Activated T-cell treated with anti-CD3 and anti-CD28 coated beads, Interleukin-2, amount 50 U/mL, for 4 hours (primary cell): ENCODE measurements at regions not wholly inside any gene's neighbourhood (a gene's known extent, or its start where the extent isn't known, plus 50 kb on each side); places are given as distances from the start of the nearest gene placed in this dataset.
A peak's percentile ranks its signal among the peaks of the same experiment; 100 is the strongest.

ENCODE experiments used
- ATAC-seq, 2 donors: fragments of 200-7000 bp; cut with Tn5 transposase; one replicate each; pipeline ENCODE4 v1.10.0; 2021
- DNase-seq: peaks from one replicate; pipeline ENCODE4 v3.0.0-alpha.2; 2020
- H3K27me3 Mint-ChIP-seq: one replicate; pipeline ENCODE4 v1.8.0; 2021; ENCODE audit warnings: low read depth, mixed read lengths
- H3K36me3 Mint-ChIP-seq: one replicate; pipeline ENCODE4 v1.8.0; 2022; ENCODE audit warnings: mixed read lengths; ENCODE audit not compliant: insufficient read depth
- H3K4me1 Mint-ChIP-seq: one replicate; pipeline ENCODE4 v1.8.0; 2021; ENCODE audit warnings: low read depth, mixed read lengths
- H3K4me3 Mint-ChIP-seq: one replicate; pipeline ENCODE4 v1.8.0; 2021; ENCODE audit warnings: mild to moderate bottlenecking, moderate library complexity, mixed read lengths
- H3K9me3 Mint-ChIP-seq: one replicate; pipeline ENCODE4 v1.8.0; 2021; ENCODE audit warnings: mixed read lengths

DNA sequence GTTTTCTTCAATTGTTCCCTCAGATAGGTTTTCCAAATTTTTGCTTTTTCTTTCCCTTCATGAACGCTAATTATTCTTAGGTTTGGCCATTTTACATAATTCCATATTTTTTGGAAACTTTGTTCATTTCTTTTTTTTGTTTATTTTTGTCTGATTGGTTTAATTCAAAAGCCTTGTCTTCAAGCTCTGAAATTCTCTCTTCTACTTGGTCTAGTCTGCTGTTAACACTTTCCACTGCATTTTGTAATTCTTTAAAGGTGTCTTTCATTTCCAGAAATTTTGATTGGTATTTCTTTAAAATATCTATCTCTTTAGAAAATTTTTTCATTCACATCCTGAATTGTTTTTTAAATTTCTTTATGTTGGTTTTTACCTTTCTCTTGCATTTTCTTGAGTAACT lies 63.9 kb upstream of the VLDLR start:
- H3K9me3 Mint-ChIP-seq: peaks cover 19% of the 10 kb centered on the region
- H3K4me3 Mint-ChIP-seq: no peak overlapping the region
- H3K4me1 Mint-ChIP-seq: no peaks in the 10 kb centered on the region
- DNase-seq: no peak
- no peaks in the 10 kb centered on the region for H3K36me3 Mint-ChIP-seq
- peaks cover 3% of the 10 kb centered on the region for H3K27me3 Mint-ChIP-seq
- no peak for ATAC-seq

DNA sequence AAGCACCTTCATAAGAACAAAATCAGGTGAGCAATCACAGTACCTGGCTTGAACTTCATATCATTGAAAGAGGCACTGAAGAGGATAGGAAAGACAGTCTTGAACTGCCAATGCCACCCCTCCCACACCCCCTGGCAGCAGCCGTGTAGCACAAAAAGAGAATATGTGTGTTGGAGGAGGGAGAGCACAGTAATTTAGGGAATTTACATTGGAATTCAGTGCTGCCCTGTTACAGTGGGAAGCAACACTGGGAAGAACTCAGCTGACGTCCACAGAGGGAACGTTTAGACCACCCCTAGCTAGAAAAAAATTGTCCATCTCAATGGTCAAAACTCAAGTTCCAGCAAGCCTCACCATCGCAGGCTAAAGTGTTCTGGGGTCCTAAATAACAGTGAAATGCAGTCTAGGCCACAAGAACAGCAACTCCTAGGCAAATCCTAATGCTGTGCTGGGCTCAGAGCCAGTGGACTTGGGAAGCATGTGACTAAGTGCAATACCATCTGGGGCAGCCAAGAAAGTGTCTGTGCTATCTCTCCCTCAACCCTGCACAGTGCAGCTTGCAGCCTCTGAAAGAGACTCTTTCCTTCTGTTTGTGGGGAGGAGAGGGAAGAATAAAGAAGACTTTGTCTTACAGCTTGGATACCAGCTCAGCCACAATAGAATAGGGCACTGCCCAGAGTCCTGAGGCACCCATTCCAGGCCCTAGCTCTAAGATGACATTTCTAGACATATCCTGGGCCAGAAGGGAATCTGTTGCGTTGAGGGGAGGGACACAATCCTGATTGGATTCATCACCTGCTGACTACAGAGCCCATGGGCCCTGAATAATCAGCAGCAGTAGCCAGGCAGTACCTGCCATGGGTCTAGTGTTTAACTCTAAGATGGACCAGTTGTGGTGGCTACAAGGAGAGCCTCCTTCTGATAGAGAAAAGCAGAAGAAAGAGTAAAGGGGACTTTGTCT lies 62.1 kb upstream of the VLDLR start:
- no peaks in the 10 kb centered on the region for H3K36me3 Mint-ChIP-seq
- no peak overlapping the region for H3K4me3 Mint-ChIP-seq
- H3K9me3 Mint-ChIP-seq: peaks cover 19% of the 10 kb centered on the region
- no peak for ATAC-seq
- no peak for DNase-seq
- no peaks in the 10 kb centered on the region for H3K4me1 Mint-ChIP-seq
- H3K27me3 Mint-ChIP-seq: no peaks in the 10 kb centered on the region

DNA sequence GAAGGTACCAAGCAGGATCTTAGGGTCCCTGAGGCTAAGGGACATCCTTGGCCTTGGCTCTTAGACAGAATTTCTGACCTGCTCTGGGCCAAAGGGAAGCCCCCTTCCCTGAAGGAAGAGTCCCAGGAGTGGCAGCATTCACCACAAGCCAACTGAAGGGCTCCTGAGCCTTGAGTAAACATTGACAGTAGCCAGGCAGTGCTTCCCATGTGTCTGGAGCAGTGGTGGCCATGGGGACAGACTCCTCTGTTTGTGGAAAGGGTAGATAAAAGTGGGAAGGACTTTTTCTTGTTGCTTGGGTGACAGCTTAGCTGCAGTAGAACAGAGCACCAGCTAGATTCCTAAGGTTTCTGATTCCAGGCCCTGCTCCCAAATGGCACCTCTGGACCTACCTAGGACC lies 61.4 kb upstream of the VLDLR start:
- no peaks in the 10 kb centered on the region for H3K27me3 Mint-ChIP-seq
- H3K36me3 Mint-ChIP-seq: no peaks in the 10 kb centered on the region
- ATAC-seq: no peak

DNA sequence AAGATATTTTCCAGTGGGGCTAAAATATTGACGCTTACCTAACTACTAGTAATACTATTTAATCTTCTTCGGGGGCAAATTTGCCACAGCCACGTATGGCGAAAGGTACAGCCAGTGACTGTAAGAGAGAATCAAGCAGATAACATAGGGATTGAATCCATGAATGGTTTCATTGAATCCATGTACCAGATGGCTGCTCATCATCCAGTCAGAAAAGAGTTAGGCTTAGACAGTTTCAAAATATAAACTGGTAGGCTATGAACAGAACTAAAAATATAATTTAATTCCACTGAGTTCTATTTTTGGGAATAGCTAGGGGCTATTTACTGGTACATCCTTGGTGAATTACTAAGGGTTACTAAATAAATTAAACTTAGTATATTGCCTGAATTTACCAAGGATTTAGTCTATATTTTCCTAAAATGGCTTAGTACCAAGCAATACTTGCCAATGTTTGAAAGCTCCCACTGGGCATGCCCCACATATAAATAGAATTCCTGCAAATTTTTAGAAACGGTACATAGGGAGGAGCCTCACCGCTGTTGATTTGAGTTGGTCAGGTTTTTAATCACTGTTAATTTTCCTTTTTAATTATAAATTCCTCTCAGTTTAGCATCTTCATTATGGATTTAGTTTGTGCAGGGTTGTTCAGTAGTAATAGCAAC lies 55.8 kb upstream of the VLDLR start:
- Mint-ChIP-seq H3K4me1 (no peaks in the 10 kb centered on the region), H3K27me3 (no peaks in the 10 kb centered on the region), H3K36me3 (no peaks in the 10 kb centered on the region), H3K9me3 (peaks cover 5% of the 10 kb centered on the region), H3K4me3 (no peak overlapping the region)
- no peak for DNase-seq
- no peak for ATAC-seq

More for the DNA sequence above, 61.4 kb upstream of the VLDLR start:
- H3K4me3 Mint-ChIP-seq: no peak overlapping the region
- no peaks in the 10 kb centered on the region for H3K4me1 Mint-ChIP-seq
- no peak for DNase-seq
- peaks cover 19% of the 10 kb centered on the region for H3K9me3 Mint-ChIP-seq

DNA sequence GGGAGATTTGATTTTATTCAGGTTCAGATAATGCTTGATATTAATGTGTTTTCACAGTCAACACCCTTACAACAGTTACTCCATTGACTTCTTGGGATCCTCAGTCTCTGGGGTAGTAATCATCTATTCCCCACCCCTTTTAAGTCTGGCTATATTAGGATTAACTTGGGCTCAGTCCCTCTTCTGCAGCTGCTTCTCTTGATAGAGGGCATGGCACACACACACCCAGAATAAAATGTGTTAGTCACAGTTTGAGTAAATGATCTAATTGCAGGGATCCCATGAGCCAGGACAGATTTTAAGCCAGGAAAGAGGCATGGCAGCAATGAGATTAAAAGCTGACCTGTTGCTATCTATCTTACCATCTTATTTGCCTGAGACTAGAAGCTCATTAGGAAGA lies 53.7 kb upstream of the VLDLR start:
- no peak overlapping the region for H3K4me3 Mint-ChIP-seq
- no peaks in the 10 kb centered on the region for H3K9me3 Mint-ChIP-seq
- H3K4me1 Mint-ChIP-seq: no peaks in the 10 kb centered on the region
- no peaks in the 10 kb centered on the region for H3K36me3 Mint-ChIP-seq
- H3K27me3 Mint-ChIP-seq: peaks cover 3% of the 10 kb centered on the region
- ATAC-seq: no peak
- no peak for DNase-seq

DNA sequence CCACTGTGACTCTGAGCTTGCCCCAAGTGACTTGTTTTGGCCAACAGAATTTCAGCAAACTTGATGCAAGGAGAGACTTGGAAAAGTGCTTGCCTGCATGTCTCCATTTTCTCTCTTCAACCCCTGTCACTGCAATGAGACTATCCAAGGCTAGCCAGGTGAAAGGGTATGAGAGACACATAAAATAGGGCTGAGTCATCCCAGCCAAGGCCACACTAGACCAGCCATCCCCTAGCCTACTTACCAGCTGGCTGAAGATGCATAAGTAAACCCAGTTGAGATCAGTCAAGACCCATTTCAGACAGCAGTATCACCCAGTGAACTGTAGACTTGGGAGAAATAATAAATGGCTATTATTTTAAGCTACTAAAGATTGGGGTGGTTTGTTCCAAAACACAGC lies 52.9 kb upstream of the VLDLR start:
- peaks cover 5% of the 10 kb centered on the region for H3K27me3 Mint-ChIP-seq
- no peak for ATAC-seq
- no peaks in the 10 kb centered on the region for H3K36me3 Mint-ChIP-seq
- no peaks in the 10 kb centered on the region for H3K4me1 Mint-ChIP-seq
- H3K4me3 Mint-ChIP-seq: no peak overlapping the region
- H3K9me3 Mint-ChIP-seq: no peaks in the 10 kb centered on the region
- no peak for DNase-seq

DNA sequence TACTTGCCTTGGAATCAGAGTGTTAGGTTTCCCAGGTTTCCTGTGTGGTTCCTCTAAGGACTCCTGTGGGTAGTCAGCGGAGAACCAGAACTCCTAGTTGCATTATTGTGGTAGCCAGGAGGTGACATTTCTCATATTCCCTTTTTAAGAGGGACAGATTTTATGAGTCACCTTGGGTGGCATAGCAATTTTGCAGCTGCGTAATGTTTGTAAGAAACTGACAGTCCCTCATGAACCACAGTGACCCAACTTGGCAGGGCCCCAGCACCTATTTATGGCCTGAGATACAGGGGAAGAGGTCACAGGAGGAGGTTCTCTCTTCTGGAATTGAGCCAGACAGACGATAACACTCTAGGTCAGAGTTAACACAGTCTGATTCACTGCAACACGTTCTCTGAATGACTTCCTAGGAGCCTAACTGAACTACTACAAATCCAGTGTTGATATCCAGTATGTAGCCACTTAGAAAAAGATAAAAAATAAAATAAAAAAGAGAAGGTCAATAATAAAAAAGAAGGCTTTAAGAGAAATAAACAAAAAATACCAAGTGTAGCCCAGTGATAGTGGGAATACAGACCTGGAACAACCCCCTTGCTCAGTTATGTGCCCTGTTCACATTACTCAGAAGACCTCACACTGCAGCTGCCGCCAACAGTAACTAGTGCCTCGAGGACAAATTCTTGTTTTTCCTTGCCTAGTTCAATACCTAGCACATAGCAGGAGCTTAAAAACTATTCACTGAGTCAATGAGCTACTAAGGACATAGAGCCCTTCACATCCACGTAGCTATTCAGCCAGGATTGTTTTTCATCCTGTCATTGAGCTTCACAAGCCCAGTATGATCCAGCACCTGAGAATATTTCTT lies 50.7 kb upstream of the VLDLR start:
- DNase-seq: no peak
- Mint-ChIP-seq H3K9me3 (no peaks in the 10 kb centered on the region), H3K27me3 (peaks cover 5% of the 10 kb centered on the region), H3K4me3 (no peak overlapping the region), H3K4me1 (no peaks in the 10 kb centered on the region), H3K36me3 (no peaks in the 10 kb centered on the region)
- peak; percentile 38 to 55 for ATAC-seq
